T-helper 1 cell treated with Interleukin-12 subunit alpha and Interleukin-12 subunit beta and Interleukin-4 antibody, amounts not matched to agents 30 μg/mL and 1 μg/mL, for 36 hours (primary cell): ENCODE measurements at regions not wholly inside any gene's neighbourhood (a gene's known extent, or its start where the extent isn't known, plus 50 kb on each side); places are given as distances from the start of the nearest gene placed in this dataset.
"Not testable (repeated sequence)": the region's sequence is repeated elsewhere in the genome, so short reads cannot be mapped to it uniquely, and the experiment has no call there.

Experiments used
- H3K27ac Mint-ChIP-seq: one replicate; pipeline ENCODE4 v1.8.0; 2021; ENCODE audit warnings: mild to moderate bottlenecking, mixed read lengths
- H3K27me3 Mint-ChIP-seq: one replicate; pipeline ENCODE4 v1.8.0; 2021; ENCODE audit warnings: low read depth, mixed read lengths
- H3K36me3 Mint-ChIP-seq: one replicate; pipeline ENCODE4 v1.8.0; 2021; ENCODE audit warnings: low read depth, mixed read lengths
- H3K4me1 Mint-ChIP-seq: one replicate; pipeline ENCODE4 v1.8.0; 2021; ENCODE audit warnings: low read depth, mixed read lengths
- H3K4me3 Mint-ChIP-seq: one replicate; pipeline ENCODE4 v1.8.0; 2021; ENCODE audit warnings: mild to moderate bottlenecking, moderate library complexity, mixed read lengths
- H3K9me3 Mint-ChIP-seq: one replicate; pipeline ENCODE4 v1.8.0; 2021; ENCODE audit warnings: mixed read lengths

DNA sequence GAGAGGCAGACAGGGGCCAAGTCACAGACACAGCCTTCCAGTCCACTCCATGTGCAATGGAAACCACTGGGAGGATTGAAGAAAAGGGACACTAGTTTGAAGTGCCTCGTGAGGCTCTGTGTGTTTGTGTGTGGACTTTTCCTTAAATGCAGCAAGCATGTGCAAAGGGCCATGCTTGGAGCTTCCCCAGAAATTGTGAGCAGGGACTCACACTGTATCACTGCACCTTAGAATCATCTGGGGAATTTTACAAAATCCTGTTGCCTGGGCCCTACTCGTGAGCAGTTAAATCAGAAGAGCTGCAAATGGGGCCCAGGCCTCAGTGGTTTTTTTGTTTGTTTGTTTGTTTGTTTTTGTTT is 137.8 kb downstream of the TRIM43 start:
- H3K4me3 Mint-ChIP-seq: no peak overlapping the region
- H3K36me3 Mint-ChIP-seq: no peaks in the 10 kb centered on the region
- peaks cover 3% of the 10 kb centered on the region for H3K27me3 Mint-ChIP-seq
- H3K4me1 Mint-ChIP-seq: no peaks in the 10 kb centered on the region
- H3K27ac Mint-ChIP-seq: no peak overlapping the region
- no peaks in the 10 kb centered on the region for H3K9me3 Mint-ChIP-seq

DNA sequence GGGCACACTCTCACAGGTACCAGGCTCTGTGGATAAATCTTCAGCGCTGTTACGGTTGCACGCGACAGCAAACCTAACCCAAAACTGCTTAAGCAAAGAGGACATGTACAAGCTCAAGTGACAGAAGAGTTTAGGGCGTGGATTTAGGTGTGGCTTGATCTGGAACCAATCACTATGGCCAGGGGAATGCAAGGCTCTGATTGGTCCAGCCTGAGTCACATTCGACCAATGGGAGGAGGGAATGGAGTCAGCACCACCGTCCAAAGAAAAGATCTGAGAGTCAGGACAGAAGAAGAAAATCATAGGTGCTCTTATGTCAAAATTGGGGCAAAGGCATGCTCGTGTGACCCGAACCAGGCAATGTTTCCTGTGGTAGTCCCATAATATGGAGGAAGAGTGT is 139.0 kb downstream of the TRIM43 start:
- no peak overlapping the region for H3K4me3 Mint-ChIP-seq
- H3K4me1 Mint-ChIP-seq: no peaks in the 10 kb centered on the region
- H3K36me3 Mint-ChIP-seq: no peaks in the 10 kb centered on the region
- H3K27ac Mint-ChIP-seq: no peak overlapping the region
- H3K9me3 Mint-ChIP-seq: no peaks in the 10 kb centered on the region
- H3K27me3 Mint-ChIP-seq: peaks cover 11% of the 10 kb centered on the region

DNA sequence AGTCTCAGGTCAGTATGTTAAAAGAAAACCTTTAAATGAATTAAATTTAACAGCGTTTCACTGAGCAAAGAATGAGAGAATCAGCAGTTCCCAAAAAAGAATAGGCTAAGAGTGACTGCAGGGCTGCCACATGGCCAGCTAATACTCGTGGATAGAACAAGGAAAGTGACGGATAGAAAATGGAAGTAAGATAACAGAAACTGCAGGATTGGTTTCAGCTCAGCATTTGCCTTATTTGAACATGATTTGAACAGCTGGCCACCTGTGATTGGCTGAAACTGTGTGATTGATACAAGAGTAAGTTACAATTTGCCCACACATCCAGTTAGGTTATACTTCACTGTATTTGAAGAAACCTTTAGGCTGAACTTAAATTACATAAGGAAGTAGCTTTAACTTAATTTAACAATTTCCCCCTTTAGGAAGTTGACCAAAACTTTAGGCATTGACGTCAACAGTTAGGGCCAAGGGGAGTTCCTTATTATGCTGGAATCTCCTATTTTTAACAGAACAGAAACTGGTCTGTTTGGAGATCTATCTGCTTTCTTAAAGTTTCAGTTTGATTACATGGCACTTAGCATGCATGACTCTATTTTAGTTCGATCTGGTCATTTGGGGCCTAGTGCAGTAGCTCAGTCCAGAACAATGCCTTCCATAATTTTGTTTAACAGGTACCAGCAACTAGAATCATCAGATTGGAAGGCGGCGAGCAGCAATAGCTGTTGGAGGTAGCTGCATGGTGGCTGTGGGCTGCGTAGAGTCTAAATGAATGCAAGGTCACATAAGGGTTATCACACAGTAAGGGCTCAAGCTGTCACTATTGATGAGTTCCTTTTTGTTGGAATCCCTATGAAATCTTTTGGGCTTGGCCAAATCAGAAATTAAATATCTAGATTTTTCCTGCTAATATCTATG is 143.4 kb downstream of the TRIM43 start:
- H3K4me3 Mint-ChIP-seq: no peak overlapping the region
- H3K27me3 Mint-ChIP-seq: peaks cover 14% of the 10 kb centered on the region
- no peaks in the 10 kb centered on the region for H3K36me3 Mint-ChIP-seq
- H3K9me3 Mint-ChIP-seq: no peaks in the 10 kb centered on the region
- H3K4me1 Mint-ChIP-seq: no peaks in the 10 kb centered on the region
- no peak overlapping the region for H3K27ac Mint-ChIP-seq

DNA sequence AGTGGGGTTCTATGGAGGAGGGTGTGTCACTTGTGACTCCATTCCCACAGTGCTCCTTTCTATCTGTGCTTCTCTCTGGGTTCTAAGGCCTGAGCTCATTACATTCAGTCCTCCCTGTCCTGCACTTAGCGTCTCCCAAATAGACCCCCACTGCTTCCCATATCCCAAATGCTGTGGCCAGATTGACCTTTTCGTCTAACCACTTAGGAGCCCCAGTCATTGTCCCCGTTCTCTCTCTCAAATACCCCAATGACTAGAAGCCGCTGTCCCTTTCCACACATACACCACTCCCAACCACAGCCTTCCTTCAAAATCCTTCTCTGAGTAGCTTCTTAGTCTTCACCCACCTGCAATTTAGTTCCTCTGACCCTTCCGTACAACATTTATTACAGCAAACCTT is 146.5 kb downstream of the TRIM43 start:
- Mint-ChIP-seq H3K4me3 (no peak overlapping the region), H3K27ac (no peak overlapping the region), H3K36me3 (no peaks in the 10 kb centered on the region), H3K4me1 (no peaks in the 10 kb centered on the region), H3K27me3 (peaks cover 22% of the 10 kb centered on the region), H3K9me3 (no peaks in the 10 kb centered on the region)

DNA sequence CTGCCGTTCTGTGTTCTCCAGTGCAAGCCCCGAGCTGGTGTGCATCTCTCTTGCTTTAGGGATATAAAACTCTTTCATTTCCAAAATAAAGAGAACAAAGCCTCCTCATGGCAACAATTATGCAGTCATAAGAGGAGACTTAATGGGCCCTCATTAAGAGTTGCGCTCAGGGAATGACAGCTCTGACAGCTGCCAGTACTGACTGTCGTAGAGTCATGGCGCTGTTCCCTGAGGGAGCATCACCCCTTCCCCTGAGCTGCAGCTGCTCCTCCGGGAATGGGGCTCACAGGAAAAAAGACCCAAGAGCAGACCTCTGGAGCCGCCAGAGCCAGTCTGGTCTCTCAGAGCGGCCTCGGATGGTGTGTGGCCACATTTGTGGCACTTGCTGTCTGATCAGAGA is 160.3 kb downstream of the TRIM43 start:
- H3K4me3 Mint-ChIP-seq, H3K27ac Mint-ChIP-seq, H3K9me3 Mint-ChIP-seq, H3K27me3 Mint-ChIP-seq, H3K36me3 Mint-ChIP-seq, H3K4me1 Mint-ChIP-seq: not testable (repeated sequence)

DNA sequence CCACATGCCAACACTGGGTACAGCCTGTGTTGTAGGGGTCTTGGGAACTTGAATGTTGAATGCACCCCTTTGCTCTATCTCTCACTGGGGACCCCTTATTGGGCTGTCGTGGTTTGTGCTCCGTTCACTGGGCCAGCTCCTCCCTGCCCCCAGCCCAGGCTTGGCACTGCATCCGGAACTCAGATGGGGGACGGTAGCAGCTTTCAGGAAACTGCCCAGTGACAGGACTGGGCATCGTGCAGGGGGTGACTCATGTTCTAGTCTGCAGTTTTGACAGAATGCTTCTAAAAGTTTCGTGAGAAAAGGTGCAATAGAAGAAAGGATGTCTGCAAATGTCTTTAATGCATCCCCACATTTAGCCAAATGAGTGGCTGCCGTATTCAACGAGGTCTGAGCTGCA is 162.0 kb downstream of the TRIM43 start:
- not testable (repeated sequence) for H3K4me1 Mint-ChIP-seq, H3K9me3 Mint-ChIP-seq, H3K27me3 Mint-ChIP-seq, H3K27ac Mint-ChIP-seq, H3K36me3 Mint-ChIP-seq, H3K4me3 Mint-ChIP-seq

DNA sequence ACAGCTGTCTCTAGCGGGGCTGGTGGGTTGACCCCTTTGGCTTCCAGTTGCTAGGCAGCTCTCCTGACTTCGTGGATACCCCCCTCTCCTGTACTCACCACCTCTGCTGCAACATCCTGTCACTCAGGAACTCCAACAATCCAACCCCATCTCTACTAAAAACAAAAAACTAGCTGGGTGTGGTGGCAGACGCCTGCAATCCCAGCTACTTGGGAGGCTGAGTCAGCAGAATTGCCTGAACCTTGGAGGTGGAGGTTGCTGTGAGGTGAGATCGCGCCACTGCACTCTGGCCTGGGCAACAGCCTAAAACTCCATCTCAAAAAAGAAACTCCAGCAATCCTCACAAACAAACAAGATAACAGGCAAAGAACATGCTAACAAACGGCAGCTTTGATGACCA is 162.4 kb downstream of the TRIM43 start:
- not testable (repeated sequence) for H3K27me3 Mint-ChIP-seq, H3K36me3 Mint-ChIP-seq, H3K4me1 Mint-ChIP-seq, H3K27ac Mint-ChIP-seq, H3K9me3 Mint-ChIP-seq, H3K4me3 Mint-ChIP-seq

DNA sequence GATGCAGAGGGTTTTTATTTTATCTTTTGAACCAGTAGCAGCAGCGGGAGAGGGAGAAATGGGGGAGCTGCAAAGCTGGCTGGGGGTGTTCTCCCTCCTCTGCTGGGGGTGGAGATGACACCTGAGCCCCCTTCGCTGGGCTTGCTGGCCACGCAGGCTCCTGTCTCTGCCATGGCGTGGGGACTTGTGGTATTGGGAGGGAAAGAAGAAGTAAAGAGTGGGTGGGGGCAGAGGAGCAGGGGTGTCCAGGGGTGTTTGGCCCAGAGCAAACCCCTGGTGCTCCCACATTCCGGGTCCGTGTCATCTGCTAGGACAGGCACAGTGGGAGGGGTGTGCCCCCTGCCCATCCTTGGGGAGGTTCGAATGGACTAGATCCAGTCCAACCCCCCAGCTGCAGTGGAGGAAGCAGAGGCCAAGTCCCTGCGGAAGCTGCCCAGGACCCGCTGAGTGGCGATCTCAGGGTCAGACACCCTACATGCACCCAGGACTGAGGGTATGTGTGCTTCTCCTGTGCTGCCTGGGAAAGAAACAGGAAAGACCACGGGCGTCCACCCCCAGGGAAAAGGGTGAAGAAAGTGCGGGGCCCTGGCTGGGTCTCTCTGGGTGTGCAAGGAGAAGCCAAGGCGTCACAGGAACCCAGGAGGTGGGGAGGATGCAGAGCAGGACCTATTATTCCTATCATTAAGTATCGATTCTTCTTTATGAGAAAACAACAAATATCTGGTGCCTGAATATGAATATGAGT is 163.2 kb downstream of the TRIM43 start:
- not testable (repeated sequence) for H3K27ac Mint-ChIP-seq, H3K36me3 Mint-ChIP-seq, H3K4me1 Mint-ChIP-seq, H3K27me3 Mint-ChIP-seq, H3K9me3 Mint-ChIP-seq, H3K4me3 Mint-ChIP-seq

DNA sequence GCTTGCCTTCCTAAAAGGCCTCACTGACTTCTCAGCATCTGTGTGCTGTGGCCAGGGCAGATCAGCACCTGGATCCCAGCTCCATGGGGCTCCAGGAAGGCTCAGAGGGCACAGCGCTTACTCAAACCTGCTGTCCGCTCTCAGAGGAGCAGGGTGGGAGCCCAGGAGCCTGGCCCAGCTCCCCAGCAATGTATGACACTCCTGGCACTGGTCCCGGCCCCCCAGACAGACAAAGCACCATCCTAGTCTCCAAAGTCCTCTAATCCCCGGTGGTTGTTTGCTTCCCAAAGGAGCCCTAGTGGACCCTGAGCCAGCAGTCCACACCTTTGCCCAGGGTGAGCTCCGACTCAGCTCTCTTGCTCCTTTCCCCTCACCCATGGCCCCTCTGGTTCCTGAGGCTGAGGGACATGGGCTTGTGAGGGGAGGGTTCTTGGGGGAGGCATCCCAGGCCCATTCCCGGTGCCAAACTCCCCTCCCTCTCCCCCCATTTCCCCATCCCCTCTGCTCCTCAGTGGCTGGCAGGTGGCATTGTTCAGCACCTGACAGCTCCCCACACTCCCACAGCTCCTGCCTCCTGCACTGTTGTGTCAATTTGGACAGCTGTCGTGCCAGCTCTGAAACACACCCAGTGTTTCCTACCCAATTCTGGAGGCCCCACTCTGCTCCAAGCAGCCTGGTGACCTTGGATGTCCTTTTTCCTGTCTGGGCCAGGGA is 164.3 kb downstream of the TRIM43 start:
- not testable (repeated sequence) for H3K36me3 Mint-ChIP-seq, H3K9me3 Mint-ChIP-seq, H3K4me3 Mint-ChIP-seq, H3K27me3 Mint-ChIP-seq, H3K27ac Mint-ChIP-seq, H3K4me1 Mint-ChIP-seq

DNA sequence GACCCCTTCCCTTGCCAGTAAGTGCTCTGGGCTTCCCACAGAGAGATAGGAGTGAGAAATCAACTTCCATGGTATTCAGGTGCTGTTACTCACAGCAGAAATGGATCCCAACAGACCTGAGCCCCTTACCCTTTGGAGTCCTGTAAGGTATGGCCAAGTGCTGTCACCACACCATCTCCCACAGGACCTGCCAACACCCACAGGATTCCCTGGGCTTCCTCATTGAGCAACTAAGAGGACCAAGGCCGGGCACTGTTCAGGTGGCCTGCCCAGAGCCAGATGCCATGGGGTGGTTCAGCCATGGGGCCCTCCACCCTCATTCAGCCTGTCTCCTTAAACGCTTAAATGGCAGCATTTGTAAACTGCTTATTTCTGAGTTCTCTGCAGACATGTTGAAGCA is 166.2 kb downstream of the TRIM43 start:
- Mint-ChIP-seq H3K36me3 (no peaks in the 10 kb centered on the region), H3K9me3 (no peaks in the 10 kb centered on the region), H3K27me3 (no peaks in the 10 kb centered on the region), H3K27ac (no peak overlapping the region), H3K4me1 (no peaks in the 10 kb centered on the region), H3K4me3 (no peak overlapping the region)

DNA sequence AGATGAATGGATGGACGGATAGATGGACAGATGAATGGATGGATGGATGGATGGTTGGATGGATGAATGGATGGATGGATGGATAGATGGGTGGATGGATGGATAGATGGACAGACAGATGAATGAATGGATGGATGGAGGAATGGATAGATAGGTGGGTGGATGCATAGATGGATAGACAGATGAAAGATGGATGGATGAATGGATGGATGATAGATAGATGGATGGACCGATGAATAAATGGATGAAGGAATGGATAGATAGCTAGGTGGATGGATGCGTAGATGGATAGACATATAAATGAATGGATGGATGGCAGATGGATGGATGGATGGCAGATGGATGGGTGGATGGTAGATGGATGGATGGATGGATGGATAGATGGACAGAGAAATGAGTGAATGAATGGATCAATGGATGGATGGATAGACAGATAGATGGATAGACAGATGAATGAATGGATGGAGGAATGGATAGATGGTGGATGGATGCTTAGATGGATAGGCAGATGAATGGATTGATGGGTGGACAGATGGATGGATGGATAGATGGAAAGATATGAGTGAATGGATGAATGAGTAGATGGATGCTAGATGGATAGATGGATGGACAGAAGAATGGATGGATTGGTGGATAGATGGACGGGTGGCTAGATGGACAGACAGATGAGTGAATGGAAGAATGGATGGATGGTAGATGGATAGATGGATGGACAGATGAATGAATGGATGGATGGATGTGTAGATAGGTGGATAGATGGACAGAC is 167.9 kb downstream of the TRIM43 start:
- H3K27ac Mint-ChIP-seq: no peak overlapping the region
- no peaks in the 10 kb centered on the region for H3K27me3 Mint-ChIP-seq
- no peaks in the 10 kb centered on the region for H3K36me3 Mint-ChIP-seq
- no peaks in the 10 kb centered on the region for H3K4me1 Mint-ChIP-seq
- H3K9me3 Mint-ChIP-seq: no peaks in the 10 kb centered on the region
- H3K4me3 Mint-ChIP-seq: no peak overlapping the region

DNA sequence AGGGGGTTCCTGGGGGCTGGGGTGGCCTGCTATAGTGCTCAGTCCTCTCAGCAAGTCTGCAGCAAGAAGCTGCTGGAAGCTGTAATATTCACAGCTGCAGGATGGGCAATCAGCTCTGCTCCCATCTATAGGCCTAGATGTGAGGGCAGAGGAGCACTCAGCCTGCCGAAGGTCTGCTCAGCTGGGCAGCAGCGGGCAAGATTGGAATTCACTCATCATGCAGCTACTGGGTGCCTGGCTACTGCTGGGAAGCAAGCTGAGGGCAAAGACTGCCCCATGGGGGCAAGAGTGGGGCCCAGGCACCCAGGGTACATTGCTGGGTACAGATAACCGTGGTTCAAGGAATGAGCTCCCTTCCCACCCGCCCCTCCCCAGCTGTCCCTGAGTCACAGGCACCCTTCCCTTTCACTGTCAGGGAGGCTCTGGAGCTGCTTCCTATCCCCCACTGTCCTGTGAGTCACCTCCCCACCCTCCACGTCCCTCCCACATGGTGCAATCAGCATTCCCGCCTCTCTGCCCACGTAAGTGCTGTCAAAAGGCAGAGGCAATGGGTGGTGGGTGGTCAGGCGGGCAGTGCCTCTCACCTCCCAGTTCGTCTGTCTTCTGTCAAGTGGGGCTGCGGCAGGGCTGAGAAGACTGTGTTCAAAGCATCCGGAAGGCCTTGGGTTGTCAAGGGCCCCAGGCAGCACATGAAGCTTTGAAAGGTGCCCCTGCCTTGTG is 169.2 kb downstream of the TRIM43 start:
- Mint-ChIP-seq H3K36me3 (no peaks in the 10 kb centered on the region), H3K27ac (no peak overlapping the region), H3K4me1 (no peaks in the 10 kb centered on the region), H3K4me3 (no peak overlapping the region), H3K9me3 (no peaks in the 10 kb centered on the region), H3K27me3 (no peaks in the 10 kb centered on the region)

DNA sequence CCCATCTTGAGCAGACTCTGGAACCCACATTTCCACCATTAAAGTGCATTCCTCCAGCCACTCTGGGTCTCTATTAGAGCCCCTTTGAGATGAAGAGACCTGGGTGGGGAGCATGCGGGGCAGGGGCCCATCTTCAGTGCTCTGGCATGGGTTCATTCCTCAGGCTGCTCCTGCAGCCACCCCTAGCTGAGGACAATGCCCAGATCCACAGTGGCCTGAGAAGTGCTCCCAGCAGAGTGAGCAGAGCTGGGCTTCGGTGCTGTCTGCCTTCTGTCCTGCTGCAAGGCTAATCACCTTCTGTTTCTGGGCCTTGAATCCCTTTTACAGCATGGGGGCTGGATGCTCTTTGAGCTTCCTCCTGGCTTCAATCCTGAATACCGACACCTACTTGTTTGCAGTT is 169.8 kb downstream of the TRIM43 start:
- no peaks in the 10 kb centered on the region for H3K36me3 Mint-ChIP-seq
- H3K27me3 Mint-ChIP-seq: no peaks in the 10 kb centered on the region
- H3K9me3 Mint-ChIP-seq: no peaks in the 10 kb centered on the region
- no peaks in the 10 kb centered on the region for H3K4me1 Mint-ChIP-seq
- H3K27ac Mint-ChIP-seq: no peak overlapping the region
- H3K4me3 Mint-ChIP-seq: no peak overlapping the region
